Nephron progenitor cell (in vitro differentiated cells): ENCODE measurements at regions not wholly inside any gene's neighbourhood (a gene's known extent, or its start where the extent isn't known, plus 50 kb on each side); places are given as distances from the start of the nearest gene placed in this dataset.

Experiments
- DNase-seq: peaks from one replicate; pipeline ENCODE4 v3.0.0; 2021
- H3K27ac Mint-ChIP-seq: 2 replicates; pipeline ENCODE4 v1.8.0; 2021; ENCODE audit warnings: mild to moderate bottlenecking, moderate library complexity, mixed read lengths
- H3K27me3 Mint-ChIP-seq: 2 replicates; pipeline ENCODE4 v1.8.0; 2021; ENCODE audit warnings: mild to moderate bottlenecking, low read depth, mixed read lengths; ENCODE audit not compliant: poor library complexity
- H3K36me3 Mint-ChIP-seq: 2 replicates; pipeline ENCODE4 v1.8.0; 2021; ENCODE audit warnings: low read depth, mixed read lengths
- H3K4me1 Mint-ChIP-seq: 2 replicates; pipeline ENCODE4 v1.8.0; 2021; ENCODE audit warnings: mixed read lengths
- H3K4me3 Mint-ChIP-seq: 2 replicates; pipeline ENCODE4 v1.8.0; 2021; ENCODE audit warnings: mild to moderate bottlenecking, moderate library complexity, mixed read lengths
- H3K9me3 Mint-ChIP-seq: 2 replicates; pipeline ENCODE4 v1.8.0; 2021; ENCODE audit warnings: mild to moderate bottlenecking, moderate library complexity, mixed read lengths
- TF ChIP-seq, protein P1 (sequence below): fragments of 200-600 bp; sonication (generic); IDR thresholded peaks from 2 replicates; pipeline ENCODE4 v1.5.0; 2021; ENCODE audit warnings: antibody characterized with exemption

- H3K27ac Mint-ChIP-seq = no peak overlapping the region
- H3K27me3 Mint-ChIP-seq = peaks cover 5% of the 10 kb centered on the region
- DNase-seq = no peak
- peaks cover 16% of the 10 kb centered on the region for H3K36me3 Mint-ChIP-seq
- no peaks in the 10 kb centered on the region for H3K4me1 Mint-ChIP-seq
- peaks cover 33% of the 10 kb centered on the region for H3K9me3 Mint-ChIP-seq
- TF ChIP-seq, protein P1, sequence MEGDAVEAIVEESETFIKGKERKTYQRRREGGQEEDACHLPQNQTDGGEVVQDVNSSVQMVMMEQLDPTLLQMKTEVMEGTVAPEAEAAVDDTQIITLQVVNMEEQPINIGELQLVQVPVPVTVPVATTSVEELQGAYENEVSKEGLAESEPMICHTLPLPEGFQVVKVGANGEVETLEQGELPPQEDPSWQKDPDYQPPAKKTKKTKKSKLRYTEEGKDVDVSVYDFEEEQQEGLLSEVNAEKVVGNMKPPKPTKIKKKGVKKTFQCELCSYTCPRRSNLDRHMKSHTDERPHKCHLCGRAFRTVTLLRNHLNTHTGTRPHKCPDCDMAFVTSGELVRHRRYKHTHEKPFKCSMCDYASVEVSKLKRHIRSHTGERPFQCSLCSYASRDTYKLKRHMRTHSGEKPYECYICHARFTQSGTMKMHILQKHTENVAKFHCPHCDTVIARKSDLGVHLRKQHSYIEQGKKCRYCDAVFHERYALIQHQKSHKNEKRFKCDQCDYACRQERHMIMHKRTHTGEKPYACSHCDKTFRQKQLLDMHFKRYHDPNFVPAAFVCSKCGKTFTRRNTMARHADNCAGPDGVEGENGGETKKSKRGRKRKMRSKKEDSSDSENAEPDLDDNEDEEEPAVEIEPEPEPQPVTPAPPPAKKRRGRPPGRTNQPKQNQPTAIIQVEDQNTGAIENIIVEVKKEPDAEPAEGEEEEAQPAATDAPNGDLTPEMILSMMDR = no peak
- H3K4me3 Mint-ChIP-seq = no peak overlapping the region
Measured at GRCh38 chr9:14393418-14393817, 79.5 kb upstream of the NFIB start.

- H3K4me3 Mint-ChIP-seq = no peak overlapping the region
Measured at GRCh38 chr9:14391620-14392019, 77.7 kb upstream of the NFIB start.

GRCh38 chr9:14389657-14390056 lies 75.7 kb upstream of the NFIB start:
- no peak for DNase-seq
- Mint-ChIP-seq H3K27ac (no peak overlapping the region), H3K27me3 (peaks cover 5% of the 10 kb centered on the region), H3K36me3 (peaks cover 9% of the 10 kb centered on the region), H3K4me3 (no peak overlapping the region), H3K9me3 (peaks cover 29% of the 10 kb centered on the region), H3K4me1 (peaks cover 3% of the 10 kb centered on the region)
- TF ChIP-seq, protein P1 = no peak

More at GRCh38 chr9:14391620-14392019, 77.7 kb upstream of the NFIB start:
- H3K9me3 Mint-ChIP-seq = peaks cover 33% of the 10 kb centered on the region
- H3K27me3 Mint-ChIP-seq = peaks cover 5% of the 10 kb centered on the region
- H3K27ac Mint-ChIP-seq = no peak overlapping the region
- peaks cover 16% of the 10 kb centered on the region for H3K36me3 Mint-ChIP-seq
- no peaks in the 10 kb centered on the region for H3K4me1 Mint-ChIP-seq
- DNase-seq = no peak
- TF ChIP-seq, protein P1 = no peak

DNA sequence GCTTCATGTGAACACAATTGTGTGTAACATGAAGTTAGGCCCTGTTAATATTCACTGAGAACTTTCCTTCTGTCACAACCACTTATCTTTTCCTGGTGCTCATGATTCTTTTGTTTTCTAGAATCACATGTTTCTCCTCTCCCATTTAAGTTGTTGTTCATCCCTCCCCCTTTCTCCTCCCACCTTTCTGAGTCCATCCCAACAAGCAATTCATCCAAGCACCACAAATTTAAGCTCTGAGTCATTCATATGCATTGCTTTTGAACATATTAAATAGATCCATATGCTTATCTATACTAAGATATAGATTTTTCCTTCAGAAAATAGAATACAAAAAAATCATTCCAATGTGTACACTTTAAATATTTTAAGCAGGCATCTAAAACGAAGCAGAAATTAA lies 75.2 kb upstream of the NFIB start:
- Mint-ChIP-seq H3K27ac (no peak overlapping the region), H3K27me3 (peaks cover 6% of the 10 kb centered on the region), H3K4me1 (peaks cover 8% of the 10 kb centered on the region), H3K36me3 (peaks cover 9% of the 10 kb centered on the region), H3K4me3 (no peak overlapping the region), H3K9me3 (peaks cover 23% of the 10 kb centered on the region)
- TF ChIP-seq, protein P1 = no peak
- no peak for DNase-seq

DNA sequence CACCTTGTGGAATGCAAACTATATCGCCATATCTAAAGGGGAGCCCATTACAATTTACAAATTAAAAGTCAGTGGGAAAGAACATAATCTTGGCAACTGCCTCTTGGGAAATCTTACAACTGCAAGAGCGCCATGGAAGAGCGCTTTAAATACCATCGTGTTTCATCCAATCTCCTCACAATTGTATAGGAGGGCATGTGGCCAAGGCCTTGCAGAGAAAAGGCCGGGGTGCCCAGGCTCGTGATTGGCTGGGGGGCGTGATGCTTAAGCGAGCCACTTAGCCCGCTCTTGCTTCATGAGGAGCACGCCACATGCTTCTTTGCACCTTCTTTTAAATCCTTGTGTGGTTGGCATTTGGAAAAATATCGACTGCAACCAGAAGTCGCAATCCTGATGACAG lies 69.8 kb upstream of the NFIB start:
- no peaks in the 10 kb centered on the region for H3K36me3 Mint-ChIP-seq
- no peak for DNase-seq
- H3K4me1 Mint-ChIP-seq = peaks cover 15% of the 10 kb centered on the region
- TF ChIP-seq, protein P1 = no peak
- H3K27me3 Mint-ChIP-seq = peaks cover 5% of the 10 kb centered on the region
- no peaks in the 10 kb centered on the region for H3K9me3 Mint-ChIP-seq
- H3K4me3 Mint-ChIP-seq = no peak overlapping the region
- no peak overlapping the region for H3K27ac Mint-ChIP-seq

DNA sequence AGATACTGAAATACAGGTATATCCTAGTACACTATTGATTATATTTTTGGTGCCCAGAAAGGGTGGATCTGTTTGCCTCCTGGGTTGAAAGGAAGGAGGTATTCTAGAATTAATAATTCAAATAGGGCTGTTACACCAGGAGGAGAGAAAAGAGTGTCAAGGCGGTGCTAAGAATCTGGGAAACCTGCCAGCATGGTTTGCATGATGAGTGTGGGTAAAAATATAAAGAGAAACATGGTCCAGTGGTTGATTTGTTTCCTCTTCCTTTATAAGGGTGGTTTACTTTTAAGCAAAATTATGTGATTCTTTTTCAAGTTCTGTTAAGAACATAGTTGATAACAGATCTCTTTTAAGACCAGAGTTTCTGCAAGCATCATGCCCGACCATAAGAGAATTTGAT lies 69.4 kb upstream of the NFIB start:
- TF ChIP-seq, protein P1 = no peak
- Mint-ChIP-seq H3K36me3 (no peaks in the 10 kb centered on the region), H3K9me3 (no peaks in the 10 kb centered on the region), H3K27ac (no peak overlapping the region), H3K4me1 (peaks cover 15% of the 10 kb centered on the region), H3K27me3 (peaks cover 8% of the 10 kb centered on the region), H3K4me3 (no peak overlapping the region)
- no peak for DNase-seq
